Sigmoid colon (tissue), 3 donors: ENCODE measurements at regions not wholly inside any gene's neighbourhood (a gene's known extent, or its start where the extent isn't known, plus 50 kb on each side); places are given as distances from the start of the nearest gene placed in this dataset.

Source experiments
- POLR2A ChIP-seq, 2 donors: fragments of 450-650 bp; IDR thresholded peaks; one replicate each; pipeline ENCODE4 v1.6.1; 2016; ENCODE audit warnings: antibody characterized with exemption in 2 of 2, mild to moderate bottlenecking in 2 of 2, moderate library complexity in 2 of 2
- TF ChIP-seq, protein P1 (sequence below), 4 experiments: fragments of 450-650 bp in 3 of 4; fragments of 200-600 bp in 1 of 4; IDR thresholded peaks; one replicate each; pipeline ENCODE4 v1.5.1; 2016 to 2019; ENCODE audit warnings: antibody characterized with exemption in 4 of 4, mild to moderate bottlenecking in 3 of 4, moderate library complexity in 2 of 4

DNA sequence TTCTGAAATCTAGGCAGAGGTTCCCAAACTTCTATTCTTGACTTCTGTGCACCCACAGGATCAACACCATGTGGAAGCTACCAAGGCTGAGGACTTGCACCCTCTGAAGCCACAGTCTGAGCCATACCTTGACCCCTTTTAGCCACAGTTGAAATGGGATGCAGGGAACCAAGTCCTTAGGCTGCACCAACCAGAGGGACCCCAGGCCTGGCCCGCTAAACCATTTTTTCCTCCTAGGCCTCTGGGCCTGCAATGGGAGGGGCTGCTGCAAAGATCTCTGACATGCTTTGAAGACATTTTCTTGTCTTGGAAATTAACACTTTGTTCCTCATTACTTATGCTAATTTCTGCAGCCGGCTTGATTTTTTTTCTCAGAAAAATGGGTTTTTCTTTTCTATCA is 133.9 kb upstream of the TSPAN8 start:
- TF ChIP-seq, protein P1, sequence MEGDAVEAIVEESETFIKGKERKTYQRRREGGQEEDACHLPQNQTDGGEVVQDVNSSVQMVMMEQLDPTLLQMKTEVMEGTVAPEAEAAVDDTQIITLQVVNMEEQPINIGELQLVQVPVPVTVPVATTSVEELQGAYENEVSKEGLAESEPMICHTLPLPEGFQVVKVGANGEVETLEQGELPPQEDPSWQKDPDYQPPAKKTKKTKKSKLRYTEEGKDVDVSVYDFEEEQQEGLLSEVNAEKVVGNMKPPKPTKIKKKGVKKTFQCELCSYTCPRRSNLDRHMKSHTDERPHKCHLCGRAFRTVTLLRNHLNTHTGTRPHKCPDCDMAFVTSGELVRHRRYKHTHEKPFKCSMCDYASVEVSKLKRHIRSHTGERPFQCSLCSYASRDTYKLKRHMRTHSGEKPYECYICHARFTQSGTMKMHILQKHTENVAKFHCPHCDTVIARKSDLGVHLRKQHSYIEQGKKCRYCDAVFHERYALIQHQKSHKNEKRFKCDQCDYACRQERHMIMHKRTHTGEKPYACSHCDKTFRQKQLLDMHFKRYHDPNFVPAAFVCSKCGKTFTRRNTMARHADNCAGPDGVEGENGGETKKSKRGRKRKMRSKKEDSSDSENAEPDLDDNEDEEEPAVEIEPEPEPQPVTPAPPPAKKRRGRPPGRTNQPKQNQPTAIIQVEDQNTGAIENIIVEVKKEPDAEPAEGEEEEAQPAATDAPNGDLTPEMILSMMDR (IDR thresholded peaks at IDR 0.05): no peak
- no peak for TF ChIP-seq POLR2A (IDR thresholded peaks at IDR 0.05)
